MV-4-11 (cell line): ENCODE measurements at regions not wholly inside any gene's neighbourhood (a gene's known extent, or its start where the extent isn't known, plus 50 kb on each side); places are given as distances from the start of the nearest gene placed in this dataset.

Source experiments
- DNase-seq: peaks from one replicate; lab custom pipeline; 2025; lab: John Stamatoyannopoulos, UW

- DNase-seq = no peak
These were observed 298.0 kb upstream of the TMEM229A start for GRCh38 chr7:124330731-124331407.

DNA sequence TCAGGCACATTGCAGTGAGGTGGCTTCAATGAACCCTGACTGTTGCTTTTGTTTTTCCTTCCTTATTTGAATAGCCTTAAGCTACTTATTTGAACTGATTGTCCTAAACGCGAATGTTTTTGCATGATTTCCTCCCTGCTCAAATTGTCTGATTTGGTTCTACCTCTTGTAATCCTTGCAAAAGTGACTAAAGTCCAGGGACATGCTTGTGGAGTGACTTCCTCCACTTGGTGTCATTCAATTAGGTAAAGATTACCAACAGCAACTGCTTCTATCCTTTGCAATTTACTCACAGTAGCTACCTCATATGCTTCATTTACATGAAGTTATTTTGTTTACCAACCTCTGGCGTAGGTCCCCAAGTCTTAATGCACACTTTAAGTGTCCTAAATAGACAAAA, 295.9 kb upstream of the TMEM229A start:
- no peak for DNase-seq

- no peak for DNase-seq
These were observed 291.4 kb upstream of the TMEM229A start for GRCh38 chr7:124324262-124324661.

DNA sequence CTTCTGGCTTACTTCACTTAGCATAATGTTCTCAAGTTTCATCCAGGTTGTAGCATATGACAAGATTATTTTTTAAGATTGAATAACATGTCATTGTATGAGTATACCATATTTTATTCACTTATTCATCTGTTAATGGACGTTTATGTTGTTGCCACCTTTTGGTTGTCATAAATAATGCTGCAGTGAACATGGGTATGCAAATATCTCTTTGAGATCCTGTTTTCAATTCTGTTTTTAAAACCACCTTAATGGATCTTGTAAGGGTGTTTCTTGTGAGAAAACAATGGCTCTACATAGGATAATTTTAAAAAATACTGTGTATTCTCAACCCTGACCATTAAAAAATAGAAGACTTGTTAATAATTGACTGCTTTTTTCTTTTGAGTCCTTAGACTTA, 290.7 kb upstream of the TMEM229A start:
- DNase-seq = no peak

DNA sequence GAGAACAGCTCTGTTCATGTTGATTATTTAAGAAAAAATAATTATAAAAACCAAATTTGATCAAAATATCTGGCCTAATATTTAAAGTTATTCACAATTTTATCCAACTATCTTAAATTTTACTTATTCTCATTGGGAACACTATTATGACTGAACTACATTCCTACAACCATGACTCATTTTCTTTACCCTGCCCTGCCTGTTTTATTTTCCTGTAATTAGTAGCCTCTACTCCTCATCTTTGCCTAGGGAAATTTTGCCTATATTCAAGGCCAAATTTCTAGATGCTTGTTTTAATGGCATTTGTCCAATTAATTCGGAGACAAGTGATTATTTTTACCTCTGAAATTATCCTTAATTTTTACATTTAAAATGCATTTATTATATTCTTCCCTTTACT, 289.7 kb upstream of the TMEM229A start:
- no peak for DNase-seq

GRCh38 chr7:124318721-124319450, 286.0 kb upstream of the TMEM229A start:
- no peak for DNase-seq

DNA sequence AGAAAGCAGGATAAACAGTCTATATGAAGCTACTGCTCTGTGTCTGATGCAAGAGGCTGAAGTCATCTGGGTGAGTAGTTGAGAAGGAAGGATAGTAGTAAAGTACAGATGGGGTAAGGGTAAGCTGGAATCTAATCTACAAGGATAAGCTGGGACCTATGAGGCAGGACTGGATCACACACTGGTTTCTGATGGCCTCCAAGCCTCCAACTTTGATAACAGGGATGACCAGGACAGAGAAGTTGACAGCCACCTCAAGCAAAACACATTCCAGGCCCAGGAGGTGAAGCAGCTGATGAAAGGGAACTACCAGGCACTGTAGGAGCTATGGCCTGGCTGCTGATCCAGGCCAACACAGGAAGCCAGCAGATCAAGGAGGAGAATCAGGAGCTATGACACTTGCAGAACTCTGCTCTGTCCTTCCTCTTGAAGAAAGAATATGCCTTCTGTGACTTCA, 278.1 kb upstream of the TMEM229A start:
- DNase-seq = no peak

DNA sequence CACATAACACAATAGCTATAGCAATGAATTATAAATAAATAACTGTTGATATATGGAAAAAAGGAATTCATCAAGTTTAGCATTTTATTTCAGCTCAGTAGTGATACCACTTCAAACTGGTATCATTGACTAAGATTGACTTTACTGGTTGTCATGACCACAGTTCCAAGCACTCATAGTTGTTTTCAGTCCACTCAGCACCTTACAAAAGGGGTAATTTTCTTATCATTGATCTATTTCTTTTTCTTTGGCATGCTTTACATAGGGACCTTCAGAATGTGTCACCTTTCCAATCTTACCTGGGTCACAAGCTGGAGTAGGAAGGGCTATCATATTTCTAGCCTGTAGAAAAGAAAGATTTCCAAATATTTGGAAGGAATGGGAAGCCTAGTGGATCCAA, 275.5 kb upstream of the TMEM229A start:
- DNase-seq = no peak

GRCh38 chr7:124295289-124295688, 262.4 kb upstream of the TMEM229A start:
- no peak for DNase-seq

GRCh38 chr7:124284937-124285336, 252.1 kb upstream of the TMEM229A start:
- no peak for DNase-seq

DNA sequence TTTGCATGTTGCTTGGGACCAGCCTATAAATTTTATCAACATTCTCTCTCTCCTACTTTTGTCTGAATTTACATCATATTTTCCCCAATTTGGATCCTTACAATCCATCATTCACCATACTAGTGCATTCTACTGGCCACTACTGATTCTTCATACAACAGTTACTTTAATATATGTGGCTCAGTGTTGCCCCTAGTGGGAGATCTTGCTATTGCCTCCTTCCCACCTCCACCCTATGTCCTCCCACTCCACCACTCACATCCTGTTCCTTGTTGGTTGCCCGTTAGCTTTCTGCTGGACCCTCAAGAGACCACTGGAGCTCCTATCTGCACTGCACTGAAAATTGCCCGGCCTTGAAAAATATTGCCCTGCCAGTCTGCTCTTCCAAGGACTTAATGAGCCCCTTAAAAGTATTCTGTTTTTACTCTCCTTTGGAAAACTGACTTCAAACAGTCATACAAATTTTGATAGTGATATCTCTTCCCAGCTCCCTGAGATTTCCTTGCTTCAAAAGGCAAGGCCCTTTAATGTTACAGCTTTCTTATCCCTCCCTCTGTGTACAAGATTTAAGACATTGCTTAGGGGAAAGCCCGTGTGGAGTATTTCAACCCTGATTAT, 243.2 kb upstream of the TMEM229A start:
- peak; percentile 46 for DNase-seq

DNA sequence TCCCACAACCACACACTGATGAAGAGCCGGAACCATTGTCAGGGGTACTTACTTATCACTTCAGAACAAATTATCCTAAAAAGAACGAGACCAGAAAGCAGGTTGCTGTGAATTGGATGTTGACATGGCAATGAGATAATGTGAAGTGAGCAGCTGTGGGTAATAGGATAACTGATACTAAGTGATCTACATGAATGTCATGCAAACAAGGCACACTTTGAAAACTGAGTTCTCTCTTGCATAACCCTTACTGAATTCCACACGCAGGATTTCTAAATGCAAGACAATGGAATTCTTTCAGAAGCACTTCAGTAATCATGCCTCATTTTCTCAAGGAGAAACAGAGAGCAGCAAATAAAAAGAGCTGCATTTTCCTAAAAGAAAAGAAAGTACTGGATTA, 242.5 kb upstream of the TMEM229A start:
- DNase-seq = no peak

DNA sequence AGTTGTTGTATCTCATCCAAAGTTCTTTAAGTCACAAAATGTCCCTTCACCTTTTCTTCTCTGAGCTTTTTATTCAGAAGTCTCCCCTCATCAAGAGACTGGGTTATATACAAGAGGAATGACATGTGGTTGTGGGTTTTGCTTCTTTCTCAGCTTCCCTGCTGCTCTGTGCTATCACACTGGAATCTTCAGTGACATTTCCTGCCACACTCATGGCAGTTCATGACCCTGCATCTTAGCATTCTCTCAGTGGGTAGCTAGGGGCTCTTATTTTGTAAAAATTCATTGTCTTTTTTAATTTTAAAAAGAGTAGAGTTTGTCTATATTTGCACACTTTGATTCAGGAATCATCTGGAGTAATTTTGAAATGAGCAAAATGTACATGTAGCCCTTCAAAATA, 236.9 kb upstream of the TMEM229A start:
- no peak for DNase-seq

DNA sequence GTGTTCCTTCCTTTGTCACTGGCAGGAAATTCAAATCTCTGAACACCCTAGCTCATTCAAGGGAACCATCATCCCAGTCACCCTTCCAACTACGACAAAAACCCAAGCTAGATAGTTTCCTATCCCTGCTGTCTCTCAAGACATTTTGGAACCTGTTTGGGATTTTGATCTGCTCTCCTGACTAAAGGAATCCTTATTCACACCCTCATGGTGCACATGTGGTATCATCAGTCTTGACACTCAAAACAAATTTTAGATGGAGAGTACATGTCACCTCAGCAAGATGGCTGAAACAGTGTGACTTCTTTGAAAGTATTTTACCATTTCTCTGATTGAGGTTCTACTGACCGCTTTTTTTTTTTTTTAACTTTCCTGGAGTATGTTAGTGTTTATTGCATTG, 234.3 kb upstream of the TMEM229A start:
- no peak for DNase-seq

GRCh38 chr7:124263232-124263827, 230.5 kb upstream of the TMEM229A start:
- DNase-seq = peak; percentile 68

DNA sequence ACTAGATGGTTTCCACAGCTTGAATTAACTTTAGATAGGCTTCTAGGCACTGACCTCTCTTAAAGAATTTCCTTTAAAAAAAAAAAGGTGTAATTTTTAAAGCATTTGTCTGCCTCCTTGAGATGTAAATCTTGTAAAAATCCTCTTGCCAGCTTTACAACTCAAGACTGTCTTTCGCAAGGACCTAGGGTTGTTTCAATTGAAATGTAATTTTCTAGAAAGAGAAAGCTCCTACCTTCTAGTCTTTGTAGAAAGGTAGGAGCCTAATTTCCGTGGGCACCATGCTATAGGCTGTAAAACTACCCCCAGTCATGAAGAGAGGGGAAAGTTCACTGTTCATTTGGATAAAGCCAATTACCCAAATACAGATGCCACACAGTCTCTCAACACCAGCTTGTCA, 228.8 kb upstream of the TMEM229A start:
- no peak for DNase-seq

- no peak for DNase-seq
These were observed 224.9 kb upstream of the TMEM229A start for GRCh38 chr7:124257638-124258308.

DNA sequence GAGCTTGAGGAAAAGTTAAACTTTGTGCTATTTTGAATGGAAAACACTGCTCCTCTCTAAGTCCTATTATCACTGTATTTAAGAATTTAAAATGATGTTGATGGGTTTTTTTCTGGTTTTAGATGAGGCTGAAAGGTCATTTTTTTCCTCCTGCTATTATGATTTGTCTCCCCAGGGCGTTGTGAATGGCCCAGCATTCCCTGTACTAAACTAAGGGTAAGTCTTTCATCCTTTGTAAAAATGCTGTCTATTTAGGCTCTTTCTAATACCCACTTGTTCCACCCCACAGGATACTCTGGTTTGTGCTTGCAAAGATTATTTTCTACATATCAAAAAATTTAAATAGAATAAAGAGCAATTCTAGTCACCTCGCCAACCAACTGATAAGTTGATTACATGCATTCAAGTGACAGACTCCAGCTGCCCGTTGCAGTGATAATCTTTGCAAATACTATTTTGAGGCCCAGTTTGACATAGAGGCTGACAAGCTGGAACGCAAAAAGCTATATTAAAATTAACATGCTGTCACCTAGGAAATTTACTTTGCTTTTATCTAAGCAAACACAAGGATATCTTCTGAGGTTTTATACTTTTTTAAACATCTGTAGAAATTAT, 222.3 kb upstream of the TMEM229A start:
- DNase-seq = no peak

GRCh38 chr7:124254396-124254795, 221.5 kb upstream of the TMEM229A start:
- DNase-seq = no peak

- DNase-seq = no peak
These were observed 218.8 kb upstream of the TMEM229A start for GRCh38 chr7:124251636-124252035.

GRCh38 chr7:124250297-124251034, 217.6 kb upstream of the TMEM229A start:
- no peak for DNase-seq
